AG09309 (cell line): ENCODE measurements at regions not wholly inside any gene's neighbourhood (a gene's known extent, or its start where the extent isn't known, plus 50 kb on each side); places are given as distances from the start of the nearest gene placed in this dataset.

Experiments used
- DNase-seq: peaks from one replicate; pipeline ENCODE4 v3.0.0-alpha.2; 2010; ENCODE audit warnings: low read depth
- H3K4me3 ChIP-seq: 2 replicates; pipeline ENCODE4 v1.5.1; 2011; ENCODE audit warnings: mild to moderate bottlenecking, low read depth, low read length, moderate library complexity; ENCODE audit not compliant: control insufficient read depth
- CTCF ChIP-seq: IDR thresholded peaks from 2 replicates; pipeline ENCODE4 v1.5.1; 2011; ENCODE audit warnings: mild to moderate bottlenecking, low read depth, low read length, inconsistent platforms; ENCODE audit not compliant: insufficient read depth, control insufficient read depth; ENCODE audit errors: missing control alignments

- no peak for TF ChIP-seq CTCF
- no peak overlapping the region for H3K4me3 ChIP-seq
- no peak for DNase-seq
Observed at GRCh38 chr1:191206513-191207207, 729.0 kb upstream of the BRINP3 start.

- no peak for TF ChIP-seq CTCF
- no peak overlapping the region for H3K4me3 ChIP-seq
- DNase-seq: no peak
Observed at GRCh38 chr1:191222206-191222605, 744.5 kb upstream of the BRINP3 start.

DNA sequence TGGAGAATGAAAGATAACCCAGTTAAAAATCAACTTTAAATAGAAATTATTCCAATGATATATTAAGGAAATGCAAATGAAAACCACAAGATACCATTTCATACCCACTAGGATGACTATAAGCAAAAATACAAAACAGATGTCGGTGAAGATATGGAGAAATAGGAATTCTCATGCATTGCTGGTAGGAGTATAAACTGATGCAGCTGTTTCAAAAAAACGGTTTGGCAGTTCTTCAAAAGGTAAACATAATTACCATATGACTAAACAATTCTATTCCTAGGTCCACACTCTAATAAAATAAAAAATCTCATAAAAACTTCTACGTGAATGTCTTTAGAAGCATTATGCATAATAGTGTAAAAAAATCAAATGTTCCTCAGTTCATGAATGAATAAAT is 763.3 kb upstream of the BRINP3 start:
- no peak for DNase-seq
- H3K4me3 ChIP-seq: no peak overlapping the region
- TF ChIP-seq CTCF: no peak

DNA sequence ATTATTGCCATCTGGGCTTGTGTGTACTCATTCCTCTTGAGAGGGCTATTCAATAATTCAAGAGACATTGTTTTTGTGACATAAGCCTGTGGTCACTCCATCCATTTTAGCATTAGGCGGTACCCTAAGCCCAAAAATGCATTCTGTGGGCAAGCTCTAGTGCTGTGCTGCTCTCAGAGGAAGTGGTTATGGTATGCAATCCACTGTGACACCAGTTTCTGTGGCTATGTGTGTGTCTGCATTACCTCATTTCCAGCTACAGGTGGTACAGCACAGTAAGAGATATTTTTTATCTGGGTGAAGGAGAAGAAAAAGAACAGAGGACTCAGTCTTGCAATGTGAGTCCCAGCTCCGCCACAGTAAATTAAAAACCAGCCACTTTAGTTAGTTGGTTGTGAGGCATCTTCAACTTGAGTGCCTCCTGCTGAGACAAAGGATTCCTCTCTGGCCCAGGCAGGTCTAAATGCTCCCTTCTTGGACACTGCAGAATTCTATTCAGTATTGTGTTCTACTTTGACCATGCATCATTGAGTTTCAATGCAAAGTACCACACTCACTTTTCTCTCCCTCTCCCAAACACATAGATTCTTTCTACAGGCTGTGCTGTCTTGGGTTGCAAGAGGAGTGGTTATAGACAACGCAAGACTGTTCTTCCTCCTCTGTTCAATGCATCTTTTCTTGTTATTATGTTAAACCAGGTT is 777.8 kb upstream of the BRINP3 start:
- TF ChIP-seq CTCF: no peak
- no peak overlapping the region for H3K4me3 ChIP-seq
- DNase-seq: no peak

DNA sequence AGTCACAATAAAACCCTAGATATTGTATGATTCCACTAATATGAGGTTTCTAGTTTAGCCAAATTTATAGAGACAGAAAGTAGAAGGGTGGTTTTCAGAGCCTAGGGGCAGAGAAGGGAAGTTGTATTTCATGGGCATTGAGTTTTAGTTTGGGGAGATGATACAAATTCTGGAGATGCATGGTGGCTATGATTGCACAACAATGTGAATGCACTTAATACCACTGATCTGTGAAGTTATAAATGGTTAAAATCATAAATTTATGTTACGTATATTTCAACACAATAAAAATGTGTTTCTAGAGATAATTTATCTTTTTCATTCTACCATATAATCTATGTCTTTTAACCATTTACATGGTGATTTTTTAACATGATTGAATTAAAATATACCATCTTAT is 779.3 kb upstream of the BRINP3 start:
- no peak overlapping the region for H3K4me3 ChIP-seq
- no peak for DNase-seq
- TF ChIP-seq CTCF: no peak

GRCh38 chr1:191260056-191260455 is 782.4 kb upstream of the BRINP3 start:
- TF ChIP-seq CTCF: no peak
- H3K4me3 ChIP-seq: no peak overlapping the region
- no peak for DNase-seq
